ENCODE measurements at regions not wholly inside any gene's neighbourhood (a gene's known extent, or its start where the extent isn't known, plus 50 kb on each side); places are given as distances from the start of the nearest gene placed in this dataset.
"Not testable (repeated sequence)": the region's sequence is repeated elsewhere in the genome, so short reads cannot be mapped to it uniquely, and the experiment has no call there.

DNA sequence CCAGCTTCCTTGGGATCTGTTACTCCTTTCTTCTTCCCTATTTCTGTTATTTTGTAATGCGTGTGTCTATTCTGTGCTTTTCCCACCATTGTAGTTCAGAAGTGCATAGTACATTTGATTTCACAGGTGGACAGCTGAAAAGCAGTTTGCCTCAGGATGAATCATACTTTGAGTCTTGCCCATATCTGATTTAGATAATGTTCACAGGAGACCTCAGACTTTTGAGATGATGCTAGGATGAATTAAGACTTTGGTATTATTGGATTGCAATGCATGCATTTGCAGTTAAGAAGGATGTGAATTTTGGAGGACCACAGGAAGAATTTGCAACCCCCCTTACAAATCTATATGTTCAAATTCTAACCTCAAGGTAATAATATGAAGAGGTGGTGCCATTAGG is 769.6 kb downstream of the CDH11 start:
- H2AFZ ChIP-seq = no peak overlapping the region
- 91% methylated on average over 1 of the region's 1 CpG for WGBS (ENCODE audit: low lambda C conversion rate, missing lambda C conversion rate)
- no peak overlapping the region for H3K4me2 ChIP-seq
- no peaks in the 10 kb centered on the region for H3K4me1 ChIP-seq (ENCODE audit: insufficient read depth)
- DNase-seq (ENCODE audit: low spot score) = no peak
- H4K20me1 ChIP-seq (ENCODE audit: insufficient read depth, poor library complexity, severe bottlenecking) = no peaks in the 10 kb centered on the region
- H3K9me3 ChIP-seq (ENCODE audit: low read depth) = no peaks in the 10 kb centered on the region
- H3K27ac ChIP-seq = no peak overlapping the region
- H3K79me2 ChIP-seq = no peaks in the 10 kb centered on the region
- no peaks in the 10 kb centered on the region for H3K9me2 ChIP-seq (replicated peaks; ENCODE audit: insufficient read depth)
- no peak for TF ChIP-seq EZH2 (IDR thresholded peaks at IDR 0.05; ENCODE audit: borderline replicate concordance)
- no peak for TF ChIP-seq EZH2phosphoT487 (IDR thresholded peaks at IDR 0.05; ENCODE audit: low read depth, severe bottlenecking, unreplicated experiment)
- TF ChIP-seq, protein P1, sequence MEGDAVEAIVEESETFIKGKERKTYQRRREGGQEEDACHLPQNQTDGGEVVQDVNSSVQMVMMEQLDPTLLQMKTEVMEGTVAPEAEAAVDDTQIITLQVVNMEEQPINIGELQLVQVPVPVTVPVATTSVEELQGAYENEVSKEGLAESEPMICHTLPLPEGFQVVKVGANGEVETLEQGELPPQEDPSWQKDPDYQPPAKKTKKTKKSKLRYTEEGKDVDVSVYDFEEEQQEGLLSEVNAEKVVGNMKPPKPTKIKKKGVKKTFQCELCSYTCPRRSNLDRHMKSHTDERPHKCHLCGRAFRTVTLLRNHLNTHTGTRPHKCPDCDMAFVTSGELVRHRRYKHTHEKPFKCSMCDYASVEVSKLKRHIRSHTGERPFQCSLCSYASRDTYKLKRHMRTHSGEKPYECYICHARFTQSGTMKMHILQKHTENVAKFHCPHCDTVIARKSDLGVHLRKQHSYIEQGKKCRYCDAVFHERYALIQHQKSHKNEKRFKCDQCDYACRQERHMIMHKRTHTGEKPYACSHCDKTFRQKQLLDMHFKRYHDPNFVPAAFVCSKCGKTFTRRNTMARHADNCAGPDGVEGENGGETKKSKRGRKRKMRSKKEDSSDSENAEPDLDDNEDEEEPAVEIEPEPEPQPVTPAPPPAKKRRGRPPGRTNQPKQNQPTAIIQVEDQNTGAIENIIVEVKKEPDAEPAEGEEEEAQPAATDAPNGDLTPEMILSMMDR (IDR thresholded peaks at IDR 0.05; ENCODE audit: poor library complexity) = no peak
- H3K27me3 ChIP-seq = no peaks in the 10 kb centered on the region
- H3K4me3 ChIP-seq = no peak overlapping the region
- H3K36me3 ChIP-seq (replicated peaks; ENCODE audit: insufficient read depth, low read depth) = no peaks in the 10 kb centered on the region

DNA sequence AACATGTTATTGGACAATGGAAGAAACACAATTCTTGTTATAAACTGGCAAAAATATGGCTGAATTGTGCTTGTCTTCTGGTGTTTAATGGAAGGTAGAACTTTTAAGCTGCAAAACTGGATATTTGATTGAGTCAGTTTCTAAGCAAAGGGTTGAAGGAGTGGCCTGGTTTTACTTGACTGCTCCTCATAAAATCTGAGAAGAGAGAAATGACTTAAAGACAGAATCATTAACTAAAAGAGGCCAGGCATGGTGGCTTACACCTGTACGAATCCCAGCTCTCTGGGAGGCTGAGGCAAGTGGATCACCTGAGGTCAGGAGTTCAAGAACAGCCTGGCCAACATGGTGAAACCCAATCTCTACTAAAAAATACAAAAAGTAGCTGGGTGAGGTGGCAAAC is 770.7 kb downstream of the CDH11 start:
- H3K27me3 ChIP-seq = no peaks in the 10 kb centered on the region
- no peak overlapping the region for H3K4me3 ChIP-seq
- no peak for TF ChIP-seq EZH2 (IDR thresholded peaks at IDR 0.05; ENCODE audit: borderline replicate concordance)
- TF ChIP-seq, protein P1 (IDR thresholded peaks at IDR 0.05; ENCODE audit: poor library complexity) = no peak
- TF ChIP-seq EZH2phosphoT487 (IDR thresholded peaks at IDR 0.05; ENCODE audit: low read depth, severe bottlenecking, unreplicated experiment) = no peak
- DNase-seq (ENCODE audit: low spot score) = no peak
- H3K4me1 ChIP-seq (ENCODE audit: insufficient read depth) = no peaks in the 10 kb centered on the region
- H3K79me2 ChIP-seq = no peaks in the 10 kb centered on the region
- H2AFZ ChIP-seq = no peak overlapping the region
- H3K9me3 ChIP-seq (ENCODE audit: low read depth) = no peaks in the 10 kb centered on the region
- 75% methylated on average over 1 of the region's 1 CpG for WGBS (ENCODE audit: low lambda C conversion rate, missing lambda C conversion rate)
- H3K9me2 ChIP-seq (replicated peaks; ENCODE audit: insufficient read depth) = no peaks in the 10 kb centered on the region
- H3K36me3 ChIP-seq (replicated peaks; ENCODE audit: insufficient read depth, low read depth) = no peaks in the 10 kb centered on the region
- no peak overlapping the region for H3K27ac ChIP-seq
- no peak overlapping the region for H3K4me2 ChIP-seq
- H4K20me1 ChIP-seq (ENCODE audit: insufficient read depth, poor library complexity, severe bottlenecking) = no peaks in the 10 kb centered on the region

DNA sequence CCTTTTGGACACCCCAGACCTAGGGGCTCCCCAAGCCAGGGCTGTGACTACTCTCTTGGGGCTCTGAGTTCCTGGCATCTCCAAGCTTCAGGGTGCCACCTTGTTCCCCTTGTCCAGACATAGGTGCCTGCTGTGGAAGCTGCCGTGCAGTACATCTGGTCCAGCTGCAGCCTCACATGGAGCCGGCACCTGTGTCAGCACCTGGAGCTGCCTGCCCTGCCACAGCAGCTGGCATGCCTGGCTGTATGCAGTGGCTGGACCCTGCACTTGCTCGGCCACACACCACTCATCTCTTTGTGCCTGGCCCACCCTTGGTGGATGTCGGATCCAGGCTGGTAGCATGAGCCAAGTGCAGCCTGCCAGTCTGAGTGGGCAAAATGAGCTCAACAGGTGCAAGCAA is 775.8 kb downstream of the CDH11 start:
- no peak overlapping the region for H3K4me2 ChIP-seq
- DNase-seq (ENCODE audit: low spot score) = no peak
- whole genome bisulfite sequencing (ENCODE audit: low lambda C conversion rate, missing lambda C conversion rate) = 98% methylated on average over 4 of the region's 4 CpGs

DNA sequence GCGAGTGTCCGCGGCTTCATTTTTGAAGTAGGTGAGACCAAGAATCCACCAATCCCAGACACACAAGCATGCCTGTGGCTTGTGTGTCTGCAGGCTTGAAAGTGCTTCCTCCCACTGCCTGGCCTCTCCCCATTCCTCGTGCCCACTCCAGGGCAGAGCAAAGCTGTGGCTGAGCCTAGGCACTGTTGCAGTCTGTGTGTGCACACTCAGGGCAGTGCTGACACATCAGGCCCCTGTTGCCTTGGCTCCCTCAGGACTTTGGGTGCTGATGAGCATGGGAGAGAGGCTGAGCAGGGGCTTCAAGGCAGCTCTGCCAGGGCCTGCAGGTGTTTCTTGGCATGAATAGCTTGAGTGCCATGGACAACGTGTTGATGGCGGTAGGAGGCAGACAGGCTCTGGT is 776.7 kb downstream of the CDH11 start:
- no peaks in the 10 kb centered on the region for H3K27me3 ChIP-seq
- no peak overlapping the region for H3K4me2 ChIP-seq
- no peaks in the 10 kb centered on the region for H3K9me2 ChIP-seq (replicated peaks; ENCODE audit: insufficient read depth)
- no peaks in the 10 kb centered on the region for H3K36me3 ChIP-seq (replicated peaks; ENCODE audit: insufficient read depth, low read depth)
- H4K20me1 ChIP-seq (ENCODE audit: insufficient read depth, poor library complexity, severe bottlenecking) = no peaks in the 10 kb centered on the region
- no peaks in the 10 kb centered on the region for H3K9me3 ChIP-seq (ENCODE audit: low read depth)
- no peak for DNase-seq (ENCODE audit: low spot score)
- no peaks in the 10 kb centered on the region for H3K4me1 ChIP-seq (ENCODE audit: insufficient read depth)
- WGBS (ENCODE audit: low lambda C conversion rate, missing lambda C conversion rate) = 98% methylated on average over 6 of the region's 6 CpGs
- no peak overlapping the region for H3K4me3 ChIP-seq
- H2AFZ ChIP-seq = no peak overlapping the region
- no peaks in the 10 kb centered on the region for H3K79me2 ChIP-seq
- no peak overlapping the region for H3K27ac ChIP-seq
- TF ChIP-seq, protein P1 (IDR thresholded peaks at IDR 0.05; ENCODE audit: poor library complexity) = no peak
- TF ChIP-seq EZH2 (IDR thresholded peaks at IDR 0.05; ENCODE audit: borderline replicate concordance) (no peak), EZH2phosphoT487 (IDR thresholded peaks at IDR 0.05; ENCODE audit: low read depth, severe bottlenecking, unreplicated experiment) (no peak)

More for the DNA sequence above, 775.8 kb downstream of the CDH11 start:
- Histone ChIP-seq H3K4me3 (no peak overlapping the region), H3K27me3 (no peaks in the 10 kb centered on the region), H3K9me2 (replicated peaks; ENCODE audit: insufficient read depth) (no peaks in the 10 kb centered on the region), H3K27ac (no peak overlapping the region), H2AFZ (no peak overlapping the region), H3K36me3 (replicated peaks; ENCODE audit: insufficient read depth, low read depth) (no peaks in the 10 kb centered on the region), H3K79me2 (no peaks in the 10 kb centered on the region), H3K4me1 (ENCODE audit: insufficient read depth) (no peaks in the 10 kb centered on the region), H3K9me3 (ENCODE audit: low read depth) (no peaks in the 10 kb centered on the region), H4K20me1 (ENCODE audit: insufficient read depth, poor library complexity, severe bottlenecking) (no peaks in the 10 kb centered on the region)
- TF ChIP-seq EZH2phosphoT487 (IDR thresholded peaks at IDR 0.05; ENCODE audit: low read depth, severe bottlenecking, unreplicated experiment) = no peak

DNA sequence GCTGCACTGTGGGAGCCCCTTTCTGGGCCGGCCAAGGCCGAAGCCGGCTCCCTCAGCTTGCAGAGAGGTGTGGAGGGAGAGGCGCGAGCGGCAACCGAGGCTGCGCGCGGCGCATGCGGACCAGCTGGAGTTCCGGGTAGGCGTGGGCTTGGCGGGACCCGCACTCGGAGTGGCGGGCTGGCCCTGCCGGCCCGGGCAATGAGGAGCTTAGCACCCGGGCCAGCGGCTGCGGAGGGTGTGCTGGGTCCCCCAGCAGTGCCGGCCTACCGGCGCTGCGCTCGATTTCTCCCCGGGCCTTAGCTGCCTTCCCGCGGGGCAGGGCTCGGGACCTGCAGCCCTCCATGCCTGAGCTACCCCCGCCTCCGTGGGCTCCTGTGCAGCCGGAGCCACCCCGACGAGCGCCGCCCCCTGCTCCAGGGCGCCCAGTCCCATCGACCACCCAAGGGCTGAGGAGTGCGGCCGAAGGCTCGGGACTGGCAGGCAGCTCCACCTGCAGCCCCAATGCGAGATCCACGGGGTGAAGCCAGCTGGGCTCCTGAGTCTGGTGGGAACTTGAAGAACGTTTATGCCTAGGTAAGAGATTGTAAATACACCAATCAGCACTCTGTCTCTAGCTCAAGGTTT is 777.9 kb downstream of the CDH11 start:
- H3K27ac ChIP-seq; H3K4me2 ChIP-seq; H3K9me3 ChIP-seq (ENCODE audit: low read depth); H2AFZ ChIP-seq; DNase-seq (ENCODE audit: low spot score); H3K4me3 ChIP-seq; H3K79me2 ChIP-seq; H3K36me3 ChIP-seq (replicated peaks; ENCODE audit: insufficient read depth, low read depth); H3K4me1 ChIP-seq (ENCODE audit: insufficient read depth); H4K20me1 ChIP-seq (ENCODE audit: insufficient read depth, poor library complexity, severe bottlenecking); H3K9me2 ChIP-seq (replicated peaks; ENCODE audit: insufficient read depth); H3K27me3 ChIP-seq: not testable (repeated sequence)
- 99% methylated on average over 46 of the region's 47 CpGs for WGBS (ENCODE audit: low lambda C conversion rate, missing lambda C conversion rate)
